Peyer's patch (tissue), 4 donors: ENCODE measurements at regions not wholly inside any gene's neighbourhood (a gene's known extent, or its start where the extent isn't known, plus 50 kb on each side); places are given as distances from the start of the nearest gene placed in this dataset.

Experiments
- DNase-seq, 3 donors: peaks; one replicate each; pipeline ENCODE4 v3.0.0-alpha.2; 2017 to 2019
- H3K27ac ChIP-seq, 4 donors: fragments of 200-600 bp; sonication (generic); one replicate each; pipeline ENCODE4 v1.5.1; 2016 to 2019
- H3K27me3 ChIP-seq, 2 donors: fragments of 200-600 bp; sonication (generic); one replicate each; pipeline ENCODE4 v1.5.1; 2019
- H3K36me3 ChIP-seq, 3 donors: fragments of 200-600 bp; sonication (generic); one replicate each; pipeline ENCODE4 v1.5.1; 2016 to 2019
- H3K4me1 ChIP-seq, 4 donors: fragments of 200-600 bp; sonication (generic); one replicate each; pipeline ENCODE4 v1.5.1; 2016 to 2019
- H3K4me3 ChIP-seq, 4 donors: fragments of 200-600 bp; sonication (generic); 1 replicate in 3 of 4; 2 replicates in 1 of 4; pipeline ENCODE4 v1.5.1; 2016 to 2019; ENCODE audit warnings: mild to moderate bottlenecking in 1 of 4
- H3K9me3 ChIP-seq, 4 donors: fragments of 200-600 bp; sonication (generic); one replicate each; pipeline ENCODE4 v1.5.1; 2016 to 2019; ENCODE audit warnings: mild to moderate bottlenecking in 1 of 4
- CTCF ChIP-seq, 6 experiments: fragments of 450-650 bp in 4 of 6; fragments of 200-600 bp in 2 of 6; sonication (generic) in 1 of 6; IDR thresholded peaks; one replicate each; pipeline ENCODE4 v1.5.1; 2017 to 2019; ENCODE audit warnings: antibody characterized with exemption in 6 of 6, mild to moderate bottlenecking in 3 of 6, moderate library complexity in 1 of 6
- POLR2A ChIP-seq, 2 donors: fragments of 450-650 bp; IDR thresholded peaks; one replicate each; pipeline ENCODE4 v1.5.1; 2017; ENCODE audit warnings: antibody characterized with exemption in 2 of 2, mild to moderate bottlenecking in 2 of 2, moderate library complexity in 2 of 2

- TF ChIP-seq POLR2A (IDR thresholded peaks at IDR 0.05), result no peak
- TF ChIP-seq CTCF (IDR thresholded peaks at IDR 0.05), result no peak
- Histone ChIP-seq H3K36me3 (no peaks in the 10 kb centered on the region), H3K27me3 (no peaks in the 10 kb centered on the region), H3K9me3 (no peaks in the 10 kb centered on the region), H3K4me3 (no peak overlapping the region), H3K4me1 (no peaks in the 10 kb centered on the region), H3K27ac (no peak overlapping the region)
- DNase-seq, result no peak
Measured at GRCh38 chr2:552906-553305, 124.3 kb downstream of the TMEM18 start.

GRCh38 chr2:551621-552020 is 125.6 kb downstream of the TMEM18 start:
- Histone ChIP-seq H3K27me3 (no peaks in the 10 kb centered on the region), H3K27ac (no peak overlapping the region), H3K4me1 (no peaks in the 10 kb centered on the region), H3K36me3 (no peaks in the 10 kb centered on the region), H3K9me3 (no peaks in the 10 kb centered on the region), H3K4me3 (no peak overlapping the region)
- TF ChIP-seq CTCF (IDR thresholded peaks at IDR 0.05), result no peak
- TF ChIP-seq POLR2A (IDR thresholded peaks at IDR 0.05), result no peak
- no peak for DNase-seq

- H3K4me3 ChIP-seq, result no peak overlapping the region
- no peaks in the 10 kb centered on the region for H3K36me3 ChIP-seq
- no peak overlapping the region for H3K27ac ChIP-seq
- no peaks in the 10 kb centered on the region for H3K9me3 ChIP-seq
- no peak for TF ChIP-seq POLR2A (IDR thresholded peaks at IDR 0.05)
- TF ChIP-seq CTCF (IDR thresholded peaks at IDR 0.05), result no peak
- no peak for DNase-seq
- no peaks in the 10 kb centered on the region for H3K4me1 ChIP-seq
- H3K27me3 ChIP-seq, result no peaks in the 10 kb centered on the region
Measured at GRCh38 chr2:550860-551567, 126.2 kb downstream of the TMEM18 start.

GRCh38 chr2:545711-546650 is 131.2 kb downstream of the TMEM18 start:
- H3K4me3 ChIP-seq, result no peak overlapping the region
- no peak for DNase-seq
- H3K4me1 ChIP-seq, result no peaks in the 10 kb centered on the region
- no peaks in the 10 kb centered on the region for H3K27me3 ChIP-seq
- no peaks in the 10 kb centered on the region for H3K9me3 ChIP-seq
- H3K36me3 ChIP-seq, result no peaks in the 10 kb centered on the region
- TF ChIP-seq CTCF (IDR thresholded peaks at IDR 0.05), result no peak
- no peak for TF ChIP-seq POLR2A (IDR thresholded peaks at IDR 0.05)
- no peak overlapping the region for H3K27ac ChIP-seq

- Histone ChIP-seq H3K36me3 (no peaks in the 10 kb centered on the region), H3K4me3 (no peak overlapping the region), H3K27me3 (no peaks in the 10 kb centered on the region), H3K4me1 (no peaks in the 10 kb centered on the region), H3K27ac (no peak overlapping the region), H3K9me3 (no peaks in the 10 kb centered on the region)
- TF ChIP-seq CTCF (IDR thresholded peaks at IDR 0.05) (no peak), POLR2A (IDR thresholded peaks at IDR 0.05) (no peak)
- DNase-seq, result no peak
Measured at GRCh38 chr2:545228-545627, 132.0 kb downstream of the TMEM18 start.
